T-cell (primary cell): ENCODE measurements at regions not wholly inside any gene's neighbourhood (a gene's known extent, or its start where the extent isn't known, plus 50 kb on each side); places are given as distances from the start of the nearest gene placed in this dataset.
"Not testable (repeated sequence)": the region's sequence is repeated elsewhere in the genome, so short reads cannot be mapped to it uniquely, and the experiment has no call there.

ENCODE experiments used
- ATAC-seq, 4 experiments: fragments of 200-7000 bp in 3 of 4; fragments of 150-1000 bp in 1 of 4; cut with Tn5 transposase; replicated peaks in 1 of 4; 1 replicate in 3 of 4; 2 replicates in 1 of 4; pipeline ENCODE4 v1.10.0; 2021; ENCODE audit warnings: moderate library complexity in 3 of 4, mild to moderate bottlenecking in 2 of 4, moderate number of reproducible peaks in 1 of 4
- CTCF ChIA-PET, 2 donors: fragments of 300-600 bp; sonication (Branson Sonifier 250); formaldehyde crosslinking; loops; one replicate each; lab custom pipeline; 2022; ENCODE audit warnings: antibody characterized with exemption in 2 of 2; lab: Charles Lee
- POLR2A ChIA-PET, 2 donors: fragments of 300-600 bp; sonication (Branson Sonifier 250); formaldehyde crosslinking; loops; one replicate each; lab custom pipeline; 2022; ENCODE audit warnings: antibody characterized with exemption in 2 of 2; lab: Charles Lee
- DNase-seq, 35 experiments: peaks; one replicate each; pipeline versions ENCODE4 v3.0.0 to v3.0.0-alpha.2; 2013 to 2023
- H3K27ac ChIP-seq: one replicate; pipeline ENCODE4 v1.5.1; 2013; ENCODE audit warnings: low read length
- H3K27me3 ChIP-seq, 2 experiments: replicated peaks in 1 of 2; 1 replicate in 1 of 2; 2 replicates in 1 of 2; pipeline versions ENCODE4 v1.6.1 to v1.7.0; 2013; ENCODE audit warnings: low read length in 1 of 2, mixed read lengths in 1 of 2; ENCODE audit not compliant: control insufficient read depth in 2 of 2, insufficient read depth in 2 of 2; ENCODE audit errors: extremely low read depth in 1 of 2
- H3K36me3 ChIP-seq, 2 donors: 1 replicate in 1 of 2; 2 replicates in 1 of 2; pipeline versions ENCODE4 v1.6.1 to v1.7.0; 2013; ENCODE audit warnings: low read length in 1 of 2; ENCODE audit not compliant: control insufficient read depth in 2 of 2, insufficient read depth in 1 of 2; ENCODE audit errors: extremely low read depth in 1 of 2
- H3K4me1 ChIP-seq, 2 experiments: 1 replicate in 1 of 2; 2 replicates in 1 of 2; pipeline versions ENCODE4 v1.6.1 to v1.7.0; 2013; ENCODE audit warnings: low read length in 2 of 2, mixed read lengths in 1 of 2; ENCODE audit not compliant: insufficient read depth in 2 of 2, control insufficient read depth in 1 of 2; ENCODE audit errors: extremely low read depth in 1 of 2
- H3K4me3 ChIP-seq, 2 donors: 1 replicate in 1 of 2; 2 replicates in 1 of 2; pipeline versions ENCODE4 v1.5.1 to v1.7.0; 2013; ENCODE audit warnings: mild to moderate bottlenecking in 2 of 2, low read length in 1 of 2, moderate library complexity in 1 of 2; ENCODE audit not compliant: control insufficient read depth in 1 of 2; ENCODE audit errors: extremely low read depth in 1 of 2
- H3K9me3 ChIP-seq: 2 replicates; pipeline ENCODE4 v1.7.0; 2013
- H3K27ac Mint-ChIP-seq, 2 donors: one replicate each; pipeline ENCODE4 v1.8.0; 2020 to 2021; ENCODE audit warnings: mild to moderate bottlenecking in 2 of 2, mixed read lengths in 2 of 2
- H3K27me3 Mint-ChIP-seq, 2 donors: one replicate each; pipeline ENCODE4 v1.8.0; 2021 to 2022; ENCODE audit warnings: mixed read lengths in 2 of 2
- H3K36me3 Mint-ChIP-seq: one replicate; pipeline ENCODE4 v1.8.0; 2021; ENCODE audit warnings: mixed read lengths
- H3K4me1 Mint-ChIP-seq, 3 donors: one replicate each; pipeline ENCODE4 v1.8.0; 2020 to 2022; ENCODE audit warnings: mixed read lengths in 3 of 3, mild to moderate bottlenecking in 1 of 3
- H3K4me3 Mint-ChIP-seq, 3 donors: one replicate each; pipeline ENCODE4 v1.8.0; 2020 to 2022; ENCODE audit warnings: mild to moderate bottlenecking in 3 of 3, mixed read lengths in 3 of 3, moderate library complexity in 3 of 3
- H3K9me3 Mint-ChIP-seq, 3 donors: one replicate each; pipeline ENCODE4 v1.8.0; 2020 to 2022; ENCODE audit warnings: mixed read lengths in 3 of 3
- WGBS: methylation state at CpG from one replicate; pipeline ENCODE4 v1.1.5; 2013; ENCODE audit warnings: missing lambda C conversion rate; ENCODE audit not compliant: insufficient coverage; 5-methylcytosine and 5-hydroxymethylcytosine counted together

DNA sequence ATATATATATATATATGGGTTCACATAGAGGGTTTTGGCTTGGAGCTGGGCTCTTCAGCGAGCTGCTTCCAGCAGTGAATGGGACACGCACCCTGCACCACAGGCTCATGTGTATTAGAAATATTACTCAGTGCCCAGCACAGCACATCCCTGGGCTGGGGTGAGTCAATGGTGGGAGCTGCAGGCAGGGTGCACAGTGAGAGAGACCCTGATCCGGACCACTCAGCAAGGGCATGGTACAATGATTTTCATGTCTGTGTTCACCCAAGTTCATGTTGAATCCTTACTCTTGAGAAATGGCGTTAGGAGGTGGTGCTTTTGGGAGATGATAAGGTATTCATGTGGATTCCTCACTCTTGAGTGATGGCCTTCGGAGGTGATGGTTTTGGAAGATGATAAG is 194.7 kb downstream of the ASMT start:
- no peak overlapping the region for H3K27ac Mint-ChIP-seq
- H3K4me1 Mint-ChIP-seq = no peaks in the 10 kb centered on the region
- H3K4me1 ChIP-seq = no peaks in the 10 kb centered on the region
- CTCF ChIA-PET = no interaction called here
- no peaks in the 10 kb centered on the region for H3K9me3 Mint-ChIP-seq
- POLR2A ChIA-PET = no interaction called here
- H3K36me3 ChIP-seq = no peaks in the 10 kb centered on the region
- H3K36me3 Mint-ChIP-seq = no peaks in the 10 kb centered on the region
- H3K4me3 Mint-ChIP-seq = no peak overlapping the region
- no peaks in the 10 kb centered on the region for H3K9me3 ChIP-seq
- no peak overlapping the region for H3K4me3 ChIP-seq
- WGBS = 96% methylated on average over 3 of the region's 5 CpGs
- H3K27me3 ChIP-seq = peaks cover 0 to 14% of the 10 kb centered on the region in 2 experiments
- no peak for ATAC-seq
- peaks cover 9 to 16% of the 10 kb centered on the region in 2 donors for H3K27me3 Mint-ChIP-seq
- DNase-seq = no peak
- no peak overlapping the region for H3K27ac ChIP-seq

DNA sequence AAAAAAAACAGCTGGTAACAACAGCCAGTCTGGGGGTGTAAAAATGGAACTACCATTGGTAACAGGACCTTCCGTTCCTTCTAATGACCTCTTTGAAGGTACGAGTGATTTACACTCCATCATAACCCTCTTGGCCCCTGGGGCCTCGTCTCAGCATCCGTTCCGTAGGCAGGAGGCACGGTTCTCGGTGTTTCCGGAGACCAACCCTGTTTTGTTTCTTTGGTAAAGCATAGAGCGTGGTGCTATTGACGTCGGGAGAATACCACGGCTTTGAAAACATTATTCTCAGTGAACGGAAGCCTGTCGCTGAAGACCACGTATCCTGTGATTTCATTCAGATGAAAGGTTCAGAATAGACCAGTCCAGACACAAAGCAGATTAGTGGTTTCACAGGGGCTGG is 198.9 kb downstream of the ASMT start:
- DNase-seq (peak in 13 of 35 experiments; percentile 1 to 43 (median 9)), ATAC-seq (peak in 1 of 4 experiments; percentile 46)
- 48% methylated on average over 10 of the region's 15 CpGs for WGBS
- H3K4me1 ChIP-seq = no peaks in the 10 kb centered on the region
- H3K27me3 ChIP-seq = peaks cover 0 to 14% of the 10 kb centered on the region in 2 experiments
- ChIA-PET POLR2A (no interaction called here), CTCF (no interaction called here)
- no peaks in the 10 kb centered on the region for H3K4me1 Mint-ChIP-seq
- no peaks in the 10 kb centered on the region for H3K36me3 Mint-ChIP-seq
- no peak overlapping the region for H3K4me3 ChIP-seq
- H3K27me3 Mint-ChIP-seq = peaks cover 9 to 11% of the 10 kb centered on the region in 2 donors
- no peaks in the 10 kb centered on the region for H3K9me3 Mint-ChIP-seq
- no peak overlapping the region for H3K4me3 Mint-ChIP-seq
- no peak overlapping the region for H3K27ac ChIP-seq
- no peaks in the 10 kb centered on the region for H3K36me3 ChIP-seq
- H3K27ac Mint-ChIP-seq = no peak overlapping the region
- no peaks in the 10 kb centered on the region for H3K9me3 ChIP-seq

- Histone ChIP-seq H3K4me3 (no peak overlapping the region), H3K9me3 (no peaks in the 10 kb centered on the region), H3K4me1 (no peaks in the 10 kb centered on the region), H3K27me3 (peaks cover 0 to 11% of the 10 kb centered on the region in 2 experiments), H3K36me3 (no peaks in the 10 kb centered on the region), H3K27ac (no peak overlapping the region)
- no peak overlapping the region for H3K4me3 Mint-ChIP-seq
- H3K9me3 Mint-ChIP-seq = peaks cover 0 to 4% (median 0%) of the 10 kb centered on the region in 3 donors
- no peak for DNase-seq
- 95% methylated on average over 10 of the region's 15 CpGs for WGBS
- no peak for ATAC-seq
- H3K27me3 Mint-ChIP-seq = peaks cover 6% of the 10 kb centered on the region in 2 donors
- no peak overlapping the region for H3K27ac Mint-ChIP-seq
- POLR2A ChIA-PET = no interaction called here
- no peaks in the 10 kb centered on the region for H3K36me3 Mint-ChIP-seq
- CTCF ChIA-PET = no interaction called here
- H3K4me1 Mint-ChIP-seq = no peaks in the 10 kb centered on the region
Observed at GRCh38 chrX:1815456-1816175, 200.8 kb downstream of the ASMT start.

DNA sequence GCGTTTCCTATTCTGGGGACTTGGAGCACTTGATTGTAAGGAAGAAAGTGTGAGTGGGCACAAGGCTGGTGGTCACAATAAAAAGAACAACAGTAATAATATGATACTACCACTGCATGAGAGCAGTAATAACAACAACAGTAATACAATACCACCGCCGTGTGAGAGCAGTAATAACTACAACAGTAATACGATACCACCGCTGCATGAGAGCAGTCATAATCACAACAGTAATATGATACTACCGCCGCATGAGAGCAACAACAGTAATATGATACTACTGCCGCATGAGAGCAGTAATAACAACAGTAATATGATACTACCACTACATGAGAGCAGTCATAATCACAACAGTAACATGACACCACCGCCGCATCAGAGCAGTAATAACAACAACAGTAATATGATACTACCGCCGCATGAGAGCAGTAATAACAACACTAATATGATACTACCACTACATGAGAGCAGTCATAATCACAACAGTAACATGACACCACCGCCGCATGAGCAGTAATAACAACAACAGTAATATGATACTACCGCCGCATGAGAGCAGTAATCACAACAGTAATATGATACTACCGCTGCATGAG is 201.6 kb downstream of the ASMT start:
- H3K4me1 Mint-ChIP-seq, H3K27ac ChIP-seq, H3K36me3 ChIP-seq, H3K4me3 ChIP-seq, H3K9me3 Mint-ChIP-seq, H3K9me3 ChIP-seq, ATAC-seq, H3K4me1 ChIP-seq, H3K4me3 Mint-ChIP-seq, H3K27ac Mint-ChIP-seq, POLR2A ChIA-PET, CTCF ChIA-PET, H3K36me3 Mint-ChIP-seq, H3K27me3 Mint-ChIP-seq, DNase-seq: not testable (repeated sequence)
- H3K27me3 ChIP-seq = peaks cover 0 to 11% of the 10 kb centered on the region in 2 experiments
- no CpG with 5 or more reads among the region's 17 CpGs for WGBS

DNA sequence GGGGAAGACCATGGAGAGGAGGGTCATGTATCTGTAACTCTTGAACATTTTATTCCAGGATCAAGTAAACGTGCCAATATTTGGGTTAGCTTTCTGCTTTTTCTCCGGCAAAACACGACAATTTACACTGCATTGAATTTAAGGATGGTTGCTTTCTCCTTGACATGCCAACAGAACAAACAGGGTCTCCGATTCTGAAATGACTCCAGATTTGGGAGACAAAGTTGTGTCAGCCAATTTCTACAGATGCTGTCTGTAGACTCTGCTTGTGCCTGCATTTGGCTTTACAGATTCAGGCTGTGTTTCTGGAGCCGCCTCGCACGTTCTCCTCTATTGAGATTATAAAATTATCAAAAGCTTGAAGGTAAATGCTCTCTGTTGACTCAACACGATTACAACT is 207.0 kb downstream of the ASMT start:
- DNase-seq (no peak), ATAC-seq (no peak)
- peaks cover 0 to 3% of the 10 kb centered on the region in 2 experiments for H3K27me3 ChIP-seq
- Mint-ChIP-seq H3K27ac (no peak overlapping the region), H3K36me3 (no peaks in the 10 kb centered on the region), H3K27me3 (peaks cover 0 to 4% of the 10 kb centered on the region in 2 donors), H3K4me1 (no peaks in the 10 kb centered on the region), H3K4me3 (no peak overlapping the region), H3K9me3 (peaks cover 0 to 4% (median 0%) of the 10 kb centered on the region in 3 donors)
- ChIA-PET POLR2A (no interaction called here), CTCF (no interaction called here)
- H3K4me3 ChIP-seq = no peak overlapping the region
- 97% methylated on average over 5 of the region's 8 CpGs for whole genome bisulfite sequencing
- no peaks in the 10 kb centered on the region for H3K36me3 ChIP-seq
- no peaks in the 10 kb centered on the region for H3K4me1 ChIP-seq
- H3K9me3 ChIP-seq = no peaks in the 10 kb centered on the region
- H3K27ac ChIP-seq = no peak overlapping the region

- Histone ChIP-seq H3K4me1 (no peaks in the 10 kb centered on the region), H3K27me3 (peaks cover 0 to 3% of the 10 kb centered on the region in 2 experiments), H3K4me3 (no peak overlapping the region), H3K9me3 (no peaks in the 10 kb centered on the region), H3K27ac (no peak overlapping the region), H3K36me3 (no peaks in the 10 kb centered on the region)
- ChIA-PET POLR2A (no interaction called here), CTCF (no interaction called here)
- Mint-ChIP-seq H3K27me3 (peaks cover 0 to 4% of the 10 kb centered on the region in 2 donors), H3K4me1 (no peaks in the 10 kb centered on the region), H3K36me3 (no peaks in the 10 kb centered on the region), H3K27ac (no peak overlapping the region), H3K9me3 (no peaks in the 10 kb centered on the region), H3K4me3 (no peak overlapping the region)
- 81% methylated on average over 4 of the region's 6 CpGs for WGBS
- DNase-seq (no peak), ATAC-seq (no peak)
Observed at GRCh38 chrX:1824855-1825254, 210.0 kb downstream of the ASMT start.
